ENCODE measurements at regions not wholly inside any gene's neighbourhood (a gene's known extent, or its start where the extent isn't known, plus 50 kb on each side); places are given as distances from the start of the nearest gene placed in this dataset.

- Histone ChIP-seq H3K4me1 (replicated peaks; ENCODE audit: insufficient read depth) (no peaks in the 10 kb centered on the region), H3K79me2 (ENCODE audit: low read depth) (no peaks in the 10 kb centered on the region), H4K20me1 (ENCODE audit: insufficient read depth) (no peaks in the 10 kb centered on the region), H3F3A (ENCODE audit: insufficient read depth, low read depth) (no peaks in the 10 kb centered on the region; the same call in 1 of the 2 replicates), H3K4me2 (no peak overlapping the region), H3K9me2 (ENCODE audit: insufficient read depth) (0 out of 2 replicates have a peak, but pooled peaks cover 5% of the 10 kb centered on the region), H3K27me3 (ENCODE audit: insufficient read depth, low read depth) (no peaks in the 10 kb centered on the region), H3K27ac (no peak overlapping the region), H3K4me3 (no peak overlapping the region), H3K9me3 (ENCODE audit: insufficient read depth, low read depth) (0 out of 2 replicates have a peak, but pooled peaks cover 5% of the 10 kb centered on the region), H3K36me3 (ENCODE audit: low read depth) (no peaks in the 10 kb centered on the region), H2AFZ (no peak overlapping the region)
- DNase-seq: no peak
- BruUV-seq (replicated peaks): no TSS peak
- CTCF ChIA-PET: no interaction called here
- POLR2A ChIA-PET (ENCODE audit: unreplicated experiment): no interaction called here
- TF ChIP-seq EZH2 (IDR thresholded peaks at IDR 0.05; ENCODE audit: low read depth): no peak
- TF ChIP-seq, protein P1, sequence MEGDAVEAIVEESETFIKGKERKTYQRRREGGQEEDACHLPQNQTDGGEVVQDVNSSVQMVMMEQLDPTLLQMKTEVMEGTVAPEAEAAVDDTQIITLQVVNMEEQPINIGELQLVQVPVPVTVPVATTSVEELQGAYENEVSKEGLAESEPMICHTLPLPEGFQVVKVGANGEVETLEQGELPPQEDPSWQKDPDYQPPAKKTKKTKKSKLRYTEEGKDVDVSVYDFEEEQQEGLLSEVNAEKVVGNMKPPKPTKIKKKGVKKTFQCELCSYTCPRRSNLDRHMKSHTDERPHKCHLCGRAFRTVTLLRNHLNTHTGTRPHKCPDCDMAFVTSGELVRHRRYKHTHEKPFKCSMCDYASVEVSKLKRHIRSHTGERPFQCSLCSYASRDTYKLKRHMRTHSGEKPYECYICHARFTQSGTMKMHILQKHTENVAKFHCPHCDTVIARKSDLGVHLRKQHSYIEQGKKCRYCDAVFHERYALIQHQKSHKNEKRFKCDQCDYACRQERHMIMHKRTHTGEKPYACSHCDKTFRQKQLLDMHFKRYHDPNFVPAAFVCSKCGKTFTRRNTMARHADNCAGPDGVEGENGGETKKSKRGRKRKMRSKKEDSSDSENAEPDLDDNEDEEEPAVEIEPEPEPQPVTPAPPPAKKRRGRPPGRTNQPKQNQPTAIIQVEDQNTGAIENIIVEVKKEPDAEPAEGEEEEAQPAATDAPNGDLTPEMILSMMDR (conservative IDR thresholded peaks at IDR 0.05): no peak
- intact Hi-C loops (cut with micrococcal nuclease; ENCODE audit: unreplicated experiment): no loop called here
Measured at GRCh38 chr6:140253096-140253495, 878.6 kb upstream of the CITED2 start.

DNA sequence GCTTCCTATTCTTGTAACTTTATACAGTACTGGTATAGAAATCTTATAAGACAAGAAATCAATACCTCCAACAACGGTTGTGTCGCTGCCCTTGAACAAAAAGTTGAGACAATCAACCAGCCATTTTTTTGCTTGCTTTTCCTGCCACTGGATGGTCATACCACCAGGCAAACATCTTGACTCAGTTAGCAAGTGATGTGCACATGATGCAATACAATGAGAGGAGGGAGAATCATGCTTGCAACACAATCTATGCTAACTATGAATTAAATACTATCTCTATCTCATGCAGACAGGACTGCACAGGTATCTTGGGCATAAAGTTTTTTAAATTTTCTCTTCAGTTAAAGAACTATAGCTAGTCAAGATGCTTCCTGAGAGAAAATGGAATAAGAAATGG lies 877.7 kb upstream of the CITED2 start:
- Histone ChIP-seq H3F3A (ENCODE audit: insufficient read depth, low read depth) (no peaks in the 10 kb centered on the region; the same call in 1 of the 2 replicates), H3K4me1 (replicated peaks; ENCODE audit: insufficient read depth) (no peaks in the 10 kb centered on the region), H3K27me3 (ENCODE audit: insufficient read depth, low read depth) (no peaks in the 10 kb centered on the region), H3K27ac (no peak overlapping the region), H4K20me1 (ENCODE audit: insufficient read depth) (no peaks in the 10 kb centered on the region), H3K9me2 (ENCODE audit: insufficient read depth) (0 out of 2 replicates have a peak, but pooled peaks cover 5% of the 10 kb centered on the region), H3K36me3 (ENCODE audit: low read depth) (no peaks in the 10 kb centered on the region), H3K4me2 (no peak overlapping the region), H3K4me3 (no peak overlapping the region), H3K9me3 (ENCODE audit: insufficient read depth, low read depth) (0 out of 2 replicates have a peak, but pooled peaks cover 5% of the 10 kb centered on the region), H2AFZ (no peak overlapping the region), H3K79me2 (ENCODE audit: low read depth) (no peaks in the 10 kb centered on the region)
- ChIA-PET POLR2A (ENCODE audit: unreplicated experiment) (interaction anchor here (0.6 kb wide), 1 partner anchor 9 kb away, joined by 4 read pairs; no protein-coding TSS in a partner anchor), CTCF (no interaction called here)
- BruUV-seq (replicated peaks): no TSS peak
- no peak for TF ChIP-seq EZH2 (IDR thresholded peaks at IDR 0.05; ENCODE audit: low read depth)
- TF ChIP-seq, protein P1 (conservative IDR thresholded peaks at IDR 0.05): no peak
- intact Hi-C loops (cut with micrococcal nuclease; ENCODE audit: unreplicated experiment): no loop called here
- no peak for DNase-seq

- ChIA-PET CTCF (no interaction called here), POLR2A (ENCODE audit: unreplicated experiment) (no interaction called here)
- H3K4me3 ChIP-seq: no peak overlapping the region
- no peaks in the 10 kb centered on the region for H3K27me3 ChIP-seq (ENCODE audit: insufficient read depth, low read depth)
- no peaks in the 10 kb centered on the region for H4K20me1 ChIP-seq (ENCODE audit: insufficient read depth)
- no peak overlapping the region for H3K27ac ChIP-seq
- H3K79me2 ChIP-seq (ENCODE audit: low read depth): no peaks in the 10 kb centered on the region
- intact Hi-C loops (cut with micrococcal nuclease; ENCODE audit: unreplicated experiment): no loop called here
- H2AFZ ChIP-seq: no peak overlapping the region
- no TSS peak for BruUV-seq (replicated peaks)
- H3K9me3 ChIP-seq (ENCODE audit: insufficient read depth, low read depth): no peaks in the 10 kb centered on the region
- TF ChIP-seq EZH2 (IDR thresholded peaks at IDR 0.05; ENCODE audit: low read depth): no peak
- TF ChIP-seq, protein P1 (conservative IDR thresholded peaks at IDR 0.05): no peak
- no peak overlapping the region for H3K4me2 ChIP-seq
- H3K36me3 ChIP-seq (ENCODE audit: low read depth): no peaks in the 10 kb centered on the region
- H3F3A ChIP-seq (ENCODE audit: insufficient read depth, low read depth): no peaks in the 10 kb centered on the region
- DNase-seq: no peak
- H3K9me2 ChIP-seq (ENCODE audit: insufficient read depth): no peaks in the 10 kb centered on the region; the same call in 1 of the 2 replicates
- no peaks in the 10 kb centered on the region for H3K4me1 ChIP-seq (replicated peaks; ENCODE audit: insufficient read depth)
Measured at GRCh38 chr6:140245296-140246040, 871.0 kb upstream of the CITED2 start.

Measured in PC-9 (cell line).